GM18858 (cell line): ENCODE measurements at regions not wholly inside any gene's neighbourhood (a gene's known extent, or its start where the extent isn't known, plus 50 kb on each side); places are given as distances from the start of the nearest gene placed in this dataset.
"Not testable (repeated sequence)": the region's sequence is repeated elsewhere in the genome, so short reads cannot be mapped to it uniquely, and the experiment has no call there.

ENCODE experiments used
- ATAC-seq: cut with Tn5 transposase; IDR thresholded peaks from one replicate; pipeline ENCODE4 v1.9.1; 2021; ENCODE audit not compliant: unreplicated experiment

DNA sequence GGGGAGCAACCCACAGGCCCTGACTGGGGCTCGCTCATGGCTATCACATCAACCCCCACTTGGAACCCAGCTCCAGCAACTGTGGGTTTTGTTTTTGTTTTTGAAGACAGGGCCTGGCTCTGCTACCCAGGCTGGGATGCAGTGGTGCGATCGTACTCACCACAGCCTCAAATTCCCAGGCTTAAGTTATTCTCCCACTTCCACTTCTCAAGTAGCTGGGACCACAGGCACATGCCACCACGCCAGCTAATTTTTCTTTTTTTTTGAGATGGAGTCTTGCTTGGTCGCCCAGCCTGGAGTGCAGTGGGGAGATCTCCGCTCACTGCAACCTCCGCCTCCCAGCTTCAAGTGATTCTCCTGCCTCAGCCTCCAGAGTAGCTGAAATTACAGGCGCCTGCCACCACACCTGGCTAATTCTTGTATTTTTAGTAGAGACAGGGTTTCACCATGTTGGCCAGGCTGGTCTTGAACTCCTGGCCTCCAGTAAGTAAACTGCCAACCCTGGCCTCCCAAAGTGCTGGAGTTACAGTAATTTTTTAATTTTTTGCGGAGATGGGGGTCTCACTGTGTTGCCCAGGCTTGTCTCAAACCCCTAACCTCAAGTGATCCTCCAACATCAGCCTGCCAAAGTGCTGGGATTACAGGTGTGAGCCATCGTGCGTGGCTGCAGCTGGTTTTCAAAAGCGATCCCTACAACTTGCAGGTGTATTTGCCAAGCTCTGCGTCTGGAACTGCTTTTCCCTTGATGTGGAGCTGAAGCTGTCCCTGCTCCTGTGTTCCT lies 228.7 kb downstream of the SKIDA1 start:
- no peak for ATAC-seq

GRCh38 chr10:21293518-21294356 lies 231.7 kb downstream of the SKIDA1 start:
- ATAC-seq, result no peak

DNA sequence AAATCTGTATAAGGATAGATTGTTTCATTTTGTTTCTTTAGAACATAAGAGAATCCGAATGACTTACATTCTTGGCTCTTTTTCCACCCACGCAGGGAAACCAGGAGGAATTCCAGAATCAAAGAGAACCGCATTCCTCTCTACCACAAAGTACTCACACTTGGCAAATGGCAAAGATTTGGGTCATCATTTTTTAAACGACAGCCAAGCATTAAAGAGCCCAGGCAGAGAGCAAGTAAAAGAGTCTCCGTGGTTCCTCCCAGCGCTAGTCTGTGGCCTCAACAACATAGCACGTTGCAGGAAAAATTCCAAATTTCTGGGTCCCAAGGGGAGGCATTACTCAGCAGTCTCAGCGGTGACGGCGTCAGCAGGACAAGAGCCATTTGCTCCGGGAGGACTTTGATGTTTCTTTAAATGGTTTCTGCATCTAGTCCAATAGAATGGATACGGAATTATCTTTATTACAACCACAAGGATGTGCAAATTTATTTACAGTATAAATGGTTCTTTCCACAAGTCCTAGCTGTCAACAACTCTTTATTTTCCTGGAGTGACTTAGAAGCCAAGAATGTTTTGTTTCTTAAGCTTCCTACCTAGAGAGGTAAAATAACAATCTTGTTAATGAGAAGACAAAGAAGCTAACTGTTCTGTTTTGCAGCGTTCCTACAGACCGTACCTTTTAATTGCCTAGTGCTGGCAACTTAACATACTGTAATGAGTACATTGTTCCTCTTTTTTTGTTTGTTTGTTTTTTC lies 232.5 kb downstream of the SKIDA1 start:
- no peak for ATAC-seq

GRCh38 chr10:21290499-21291160 lies 234.9 kb downstream of the SKIDA1 start:
- no peak for ATAC-seq

- ATAC-seq, result no peak
These were observed 235.5 kb downstream of the SKIDA1 start for GRCh38 chr10:21289961-21290360.

GRCh38 chr10:21289271-21289670 lies 236.2 kb downstream of the SKIDA1 start:
- no peak for ATAC-seq

DNA sequence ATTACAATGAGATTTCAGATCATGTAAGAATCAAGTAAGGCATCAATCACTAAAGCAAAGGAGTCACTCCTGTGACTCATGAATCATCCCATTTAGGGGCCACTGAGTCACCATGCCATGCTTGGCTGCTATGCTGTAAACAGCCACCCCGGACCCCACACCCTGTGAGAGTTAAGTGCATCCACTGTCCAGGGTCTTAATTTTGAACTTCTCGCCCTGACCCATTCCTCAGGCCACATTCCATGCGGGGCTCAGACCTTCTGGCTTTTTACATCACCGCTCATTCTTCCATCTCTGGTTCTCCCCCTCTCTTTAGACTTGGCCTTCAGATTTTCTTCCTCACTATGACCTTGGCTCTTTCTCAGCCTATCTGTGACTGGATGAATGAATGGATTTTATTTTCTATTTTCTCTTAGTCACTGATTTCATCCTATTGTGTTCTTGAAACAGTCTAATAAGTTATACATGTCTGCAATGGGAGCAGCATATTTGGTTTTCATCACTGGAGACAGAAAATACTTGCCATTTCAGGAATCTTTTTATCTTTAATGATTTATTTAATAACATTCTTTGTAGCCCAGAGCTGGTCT lies 239.6 kb downstream of the SKIDA1 start:
- ATAC-seq, result no peak

DNA sequence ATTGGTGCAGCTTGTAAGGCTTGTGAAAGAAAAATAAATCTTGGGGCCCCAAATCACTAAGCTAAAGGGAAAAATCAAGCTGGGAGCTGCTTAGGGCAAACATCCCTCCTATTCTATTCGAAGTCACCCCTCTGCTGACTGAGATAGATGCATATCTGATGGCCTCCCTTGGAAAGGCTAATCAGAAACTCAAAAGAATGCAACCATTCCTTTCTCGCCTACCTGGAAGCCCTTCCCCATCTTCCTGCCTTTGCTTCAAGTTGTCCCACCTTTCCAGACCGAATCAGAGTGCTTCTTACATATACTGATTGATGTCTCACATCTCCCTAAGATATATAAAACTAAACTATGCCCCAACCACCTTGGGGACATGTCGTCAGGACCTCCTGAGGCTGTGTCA lies 240.3 kb downstream of the SKIDA1 start:
- no peak for ATAC-seq

- no peak for ATAC-seq
These were observed 241.2 kb downstream of the SKIDA1 start for GRCh38 chr10:21284301-21284700.

DNA sequence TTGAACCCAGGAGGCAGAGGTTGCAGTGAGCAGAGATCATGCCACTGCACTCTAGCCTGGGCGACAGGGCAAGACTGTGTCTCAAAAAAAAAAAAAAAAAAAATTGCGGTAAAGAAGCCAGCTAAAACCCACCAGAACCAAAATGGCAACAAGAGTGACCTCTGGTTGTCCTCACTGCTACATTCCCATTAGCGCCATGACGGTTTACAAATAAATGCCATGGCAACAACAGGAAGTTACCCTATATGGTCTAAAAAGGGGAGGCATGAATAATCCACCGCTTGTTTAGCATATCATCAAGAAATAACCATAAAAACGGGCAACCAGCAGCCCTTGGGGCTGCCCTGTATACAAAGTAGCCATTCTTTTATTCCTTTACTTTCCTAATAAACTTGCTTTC lies 242.4 kb downstream of the SKIDA1 start:
- not testable (repeated sequence) for ATAC-seq

GRCh38 chr10:21281765-21282484 lies 243.6 kb downstream of the SKIDA1 start:
- no peak for ATAC-seq

DNA sequence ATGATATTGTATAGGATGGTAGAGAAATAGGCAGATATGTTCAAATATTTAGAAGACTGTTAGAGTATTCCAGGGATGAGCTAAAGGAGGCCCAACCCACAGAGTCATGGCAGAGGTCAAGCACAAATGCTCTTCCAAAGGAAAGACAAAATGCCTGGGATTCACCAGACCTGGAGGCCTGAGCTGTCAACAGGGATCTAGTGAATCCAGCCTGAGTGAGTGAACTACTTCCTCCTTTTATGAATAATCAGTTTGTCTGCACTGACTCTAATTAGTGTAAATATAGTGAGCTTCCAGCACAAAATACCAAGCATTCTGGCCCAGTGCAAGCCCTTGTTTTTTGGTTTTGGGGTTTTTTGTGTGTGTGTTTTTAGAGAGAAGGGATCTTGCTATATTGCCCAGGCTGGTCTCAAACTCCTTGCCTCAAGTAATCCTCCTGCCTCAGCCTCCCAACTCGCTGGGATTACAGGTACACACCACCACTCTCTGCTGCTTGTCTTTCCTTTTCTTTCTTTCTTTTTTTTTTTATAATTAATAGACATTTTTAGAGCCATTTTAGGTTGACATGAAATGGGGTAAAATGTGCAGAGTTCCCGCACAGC lies 244.4 kb downstream of the SKIDA1 start:
- no peak for ATAC-seq

DNA sequence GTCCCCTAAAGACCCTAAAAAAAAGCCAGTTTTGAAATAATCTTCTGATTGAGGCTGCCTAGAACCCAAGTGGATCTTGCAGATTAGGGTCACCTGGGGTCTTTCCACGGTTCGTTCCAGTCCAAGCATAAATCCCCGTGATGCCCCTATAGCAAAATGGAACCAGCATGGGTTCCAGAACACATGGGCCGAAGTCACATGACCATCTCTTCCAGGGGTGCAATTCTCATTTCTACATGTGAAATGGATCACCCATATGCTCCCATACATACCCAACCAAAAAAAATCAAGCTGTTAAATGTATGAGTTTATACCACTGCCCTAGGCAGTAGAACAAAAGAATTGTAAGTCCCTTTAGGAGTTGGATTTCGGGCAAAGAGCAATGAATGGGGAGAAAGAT lies 245.4 kb downstream of the SKIDA1 start:
- no peak for ATAC-seq

DNA sequence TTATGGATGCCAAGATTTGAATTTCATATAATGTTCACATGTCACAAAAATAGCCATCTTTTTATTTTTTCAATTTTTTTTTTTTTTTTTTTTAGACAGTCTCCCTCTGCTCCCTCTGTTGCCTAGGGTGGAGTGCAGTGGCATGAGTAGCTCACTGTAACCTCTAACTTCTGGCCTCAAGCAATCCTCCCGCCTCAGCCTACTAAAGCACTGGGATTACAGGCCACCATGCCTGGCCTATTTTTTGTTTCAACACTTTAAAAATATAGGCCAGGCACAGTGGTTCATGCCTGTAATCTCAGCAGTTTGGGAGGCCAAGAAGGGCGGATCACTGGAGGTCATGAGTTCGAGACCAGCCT lies 246.3 kb downstream of the SKIDA1 start:
- ATAC-seq, result no peak

DNA sequence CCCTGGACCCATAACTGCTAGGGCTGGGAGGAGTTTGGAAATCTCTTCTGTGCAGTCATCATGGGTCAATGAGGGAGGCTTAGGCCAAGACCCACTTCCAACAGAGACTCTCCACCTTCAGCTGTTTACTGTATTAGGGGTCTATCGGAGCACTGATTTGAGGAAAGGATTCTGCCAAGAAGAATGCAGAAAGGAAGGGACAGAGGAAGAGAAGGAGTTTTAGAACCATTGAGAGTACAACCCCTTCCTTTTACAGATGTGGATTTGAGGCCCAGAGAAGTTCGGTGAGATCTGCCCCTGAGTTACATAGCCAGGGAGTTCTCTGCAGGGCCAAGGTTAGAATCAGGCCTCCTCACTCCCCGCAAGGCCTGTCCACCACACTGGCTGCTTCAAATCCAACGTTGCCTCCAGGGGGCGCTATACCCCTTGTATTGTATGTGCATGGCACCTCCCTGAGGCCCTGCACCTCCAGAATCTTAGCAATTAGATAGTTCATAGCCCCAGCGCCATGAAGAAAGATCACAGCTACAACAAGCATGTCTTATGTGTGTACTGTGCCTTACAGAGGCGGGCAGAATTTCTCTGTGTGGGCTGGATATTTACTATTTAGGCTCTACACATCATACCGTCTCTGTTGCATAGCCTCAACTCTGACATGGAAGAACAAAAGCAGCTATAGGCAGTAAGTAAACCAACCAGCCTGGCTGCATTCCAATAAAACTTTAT lies 246.8 kb downstream of the SKIDA1 start:
- ATAC-seq, result peak; percentile 92

- ATAC-seq, result no peak
These were observed 252.0 kb downstream of the SKIDA1 start for GRCh38 chr10:21273400-21273968.

DNA sequence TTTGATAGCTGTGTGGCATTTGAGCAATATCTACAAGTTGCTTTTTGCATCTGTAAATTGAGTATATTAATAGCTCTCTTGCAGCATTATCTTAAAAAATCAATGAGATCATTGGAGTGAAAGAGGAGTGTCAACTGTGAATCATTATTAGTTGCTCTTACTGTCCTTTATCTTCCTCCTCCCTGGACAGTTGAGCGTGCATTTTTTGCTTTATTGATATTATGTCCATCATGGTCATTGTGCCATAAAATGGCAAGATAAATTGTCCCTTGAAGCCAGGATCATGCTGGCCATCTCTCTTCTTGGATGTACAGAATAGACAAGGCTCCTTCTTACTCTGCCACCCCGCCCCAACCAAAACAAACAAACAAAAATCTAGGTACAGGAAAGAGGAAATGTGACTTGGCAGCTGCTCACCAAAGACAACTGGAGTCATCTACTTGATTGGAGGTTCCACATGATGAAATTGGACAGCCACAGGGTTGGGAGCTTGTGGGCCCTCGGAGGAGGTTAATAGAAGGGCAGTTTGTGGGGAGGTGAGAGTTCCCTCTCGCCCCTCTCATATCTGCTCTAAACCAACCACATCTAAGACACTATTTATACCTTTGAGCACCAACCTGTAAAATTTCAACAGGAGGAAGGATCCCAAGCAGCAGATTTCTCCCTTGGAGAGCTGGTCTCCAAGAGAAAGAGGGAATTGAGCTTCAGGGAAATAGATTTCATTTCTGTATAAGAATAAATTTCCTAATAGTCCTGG lies 252.7 kb downstream of the SKIDA1 start:
- ATAC-seq, result no peak

DNA sequence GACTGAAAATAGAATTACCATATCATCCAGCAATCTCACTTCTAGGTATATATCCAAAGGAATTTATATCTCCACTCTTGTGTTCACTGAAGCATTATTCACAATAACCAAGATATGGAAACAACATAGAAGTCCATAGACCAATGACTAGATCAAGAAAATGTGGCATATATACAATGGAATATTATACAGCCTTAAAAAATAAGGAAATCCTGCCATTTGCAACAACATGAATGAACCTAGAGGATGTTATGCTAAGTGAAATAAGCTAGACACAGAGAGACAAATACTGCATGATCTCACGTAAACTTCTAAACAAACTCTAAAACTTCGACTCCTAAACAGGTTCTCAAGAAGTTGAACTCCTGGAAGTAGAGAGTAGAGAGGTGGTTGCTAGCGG lies 254.5 kb downstream of the SKIDA1 start:
- ATAC-seq, result no peak
